ENCODE measurements at regions not wholly inside any gene's neighbourhood (a gene's known extent, or its start where the extent isn't known, plus 50 kb on each side); places are given as distances from the start of the nearest gene placed in this dataset.

DNA sequence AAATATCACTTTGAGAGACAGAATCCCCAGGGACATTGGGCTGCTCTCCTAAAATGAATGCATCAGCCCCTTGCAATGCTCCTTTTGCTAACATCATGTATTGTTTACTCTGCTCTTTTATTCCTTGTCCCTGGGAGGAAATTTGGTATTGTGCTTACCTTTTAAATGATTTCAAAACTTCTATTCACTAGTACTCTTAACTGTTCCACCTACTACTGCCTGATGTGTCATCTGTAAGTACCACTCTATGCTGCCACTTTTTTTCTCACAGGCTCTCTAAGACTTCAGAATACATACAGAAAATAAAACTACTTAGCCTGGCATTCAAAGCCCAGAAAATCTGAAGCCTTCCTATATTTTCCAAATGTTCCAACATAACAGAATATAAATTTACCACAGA, 667.2 kb downstream of the BRINP1 start:
- Histone ChIP-seq H3K9ac (ENCODE audit: low read length) (no peak overlapping the region), H3K4me3 (ENCODE audit: low read length) (no peak overlapping the region), H3K9me3 (ENCODE audit: control insufficient read depth, low read length) (no peaks in the 10 kb centered on the region), H3K36me3 (ENCODE audit: control insufficient read depth, insufficient read depth, low read length) (no peaks in the 10 kb centered on the region), H3K4me1 (ENCODE audit: control insufficient read depth, insufficient read depth, low read length) (no peaks in the 10 kb centered on the region), H3K27me3 (ENCODE audit: control insufficient read depth, insufficient read depth, low read length) (no peaks in the 10 kb centered on the region)

DNA sequence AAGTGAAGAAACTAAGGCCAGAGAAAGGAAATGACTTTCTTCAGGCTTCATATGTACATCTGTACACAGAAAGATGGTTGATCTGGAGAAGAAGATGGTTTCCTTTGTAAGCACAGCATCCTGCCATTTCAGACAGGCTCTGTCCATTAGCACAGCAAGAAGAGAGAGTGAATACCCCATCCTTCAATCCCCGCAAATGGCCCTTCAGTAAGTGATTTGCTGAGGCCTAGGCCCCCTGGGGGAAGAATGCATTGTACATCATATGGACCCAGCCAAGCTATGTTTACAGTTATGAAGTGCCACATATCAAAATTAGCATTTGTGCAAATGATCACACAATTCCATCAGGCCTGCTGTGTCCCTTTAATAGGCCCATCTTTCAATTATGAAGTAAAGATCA, 657.4 kb downstream of the BRINP1 start:
- no peak overlapping the region for H3K9ac ChIP-seq (ENCODE audit: low read length)
- H3K9me3 ChIP-seq (ENCODE audit: control insufficient read depth, low read length) = no peaks in the 10 kb centered on the region
- H3K4me3 ChIP-seq (ENCODE audit: low read length) = no peak overlapping the region
- H3K4me1 ChIP-seq (ENCODE audit: control insufficient read depth, insufficient read depth, low read length) = no peaks in the 10 kb centered on the region
- no peaks in the 10 kb centered on the region for H3K36me3 ChIP-seq (ENCODE audit: control insufficient read depth, insufficient read depth, low read length)
- H3K27me3 ChIP-seq (ENCODE audit: control insufficient read depth, insufficient read depth, low read length) = no peaks in the 10 kb centered on the region

DNA sequence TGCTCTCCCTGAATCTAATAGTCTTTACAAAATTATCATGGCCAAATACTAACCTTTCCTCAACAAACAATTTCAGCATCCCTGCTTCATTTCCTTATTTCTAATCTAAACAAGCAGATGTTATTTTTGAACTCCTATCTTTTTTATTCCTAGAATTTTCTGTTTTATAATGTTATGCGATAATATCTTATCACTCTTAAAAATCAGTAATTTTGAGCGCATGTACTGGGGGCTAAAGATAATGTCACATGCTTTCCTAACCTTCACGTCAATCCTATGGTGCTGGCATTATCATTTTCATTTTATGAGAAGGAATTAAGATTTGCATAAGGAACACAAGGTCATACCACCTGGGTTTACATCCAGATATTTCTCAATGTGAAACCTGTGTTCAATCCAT, 648.0 kb downstream of the BRINP1 start:
- H3K4me3 ChIP-seq (ENCODE audit: low read length) = no peak overlapping the region

DNA sequence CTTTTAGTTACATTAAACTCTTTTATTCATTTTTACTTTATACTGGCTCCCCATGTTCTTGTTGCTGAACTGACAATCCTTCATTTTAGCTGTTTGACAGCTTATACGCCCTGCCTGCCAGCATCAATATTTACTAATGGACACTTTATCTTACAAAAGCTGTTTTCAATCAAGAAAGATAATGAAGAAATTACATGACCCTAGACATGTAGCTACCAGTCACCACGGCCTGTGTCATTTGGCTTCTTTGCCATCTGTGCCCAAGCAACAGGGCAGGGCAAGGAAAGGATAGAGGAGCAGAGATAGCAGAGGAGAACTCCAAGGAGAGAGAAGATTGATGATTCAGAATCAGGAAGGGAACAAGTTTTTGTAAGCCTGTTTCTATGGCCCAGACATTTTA, 647.3 kb downstream of the BRINP1 start:
- Histone ChIP-seq H3K36me3 (ENCODE audit: control insufficient read depth, insufficient read depth, low read length) (no peaks in the 10 kb centered on the region), H3K4me1 (ENCODE audit: control insufficient read depth, insufficient read depth, low read length) (no peaks in the 10 kb centered on the region), H3K9ac (ENCODE audit: low read length) (no peak overlapping the region), H3K4me3 (ENCODE audit: low read length) (no peak overlapping the region), H3K27me3 (ENCODE audit: control insufficient read depth, insufficient read depth, low read length) (no peaks in the 10 kb centered on the region), H3K9me3 (ENCODE audit: control insufficient read depth, low read length) (no peaks in the 10 kb centered on the region)

More for the DNA sequence above, 648.0 kb downstream of the BRINP1 start:
- Histone ChIP-seq H3K9ac (ENCODE audit: low read length) (no peak overlapping the region), H3K27me3 (ENCODE audit: control insufficient read depth, insufficient read depth, low read length) (no peaks in the 10 kb centered on the region), H3K4me1 (ENCODE audit: control insufficient read depth, insufficient read depth, low read length) (no peaks in the 10 kb centered on the region), H3K36me3 (ENCODE audit: control insufficient read depth, insufficient read depth, low read length) (no peaks in the 10 kb centered on the region), H3K9me3 (ENCODE audit: control insufficient read depth, low read length) (no peaks in the 10 kb centered on the region)

DNA sequence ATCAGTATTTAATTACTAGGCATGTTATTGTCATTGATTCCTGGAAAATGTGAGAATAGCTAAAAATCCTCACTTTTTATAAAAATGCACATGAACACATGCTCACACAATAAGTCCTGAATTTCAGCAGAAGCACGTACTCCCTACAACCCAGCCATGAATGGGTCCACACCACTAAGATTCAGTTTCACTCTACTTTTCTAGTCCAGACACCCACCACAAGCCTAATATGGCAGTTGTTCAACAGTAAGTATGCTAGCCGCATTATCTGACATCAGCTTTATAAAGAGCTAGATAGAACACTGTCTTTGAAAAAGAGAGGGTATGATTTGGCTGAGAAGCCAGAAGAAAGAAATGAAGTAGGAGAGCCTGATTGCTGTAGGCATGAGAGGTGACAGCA, 639.3 kb downstream of the BRINP1 start:
- Histone ChIP-seq H3K4me1 (ENCODE audit: control insufficient read depth, insufficient read depth, low read length) (no peaks in the 10 kb centered on the region), H3K9me3 (ENCODE audit: control insufficient read depth, low read length) (no peaks in the 10 kb centered on the region), H3K27me3 (ENCODE audit: control insufficient read depth, insufficient read depth, low read length) (no peaks in the 10 kb centered on the region), H3K36me3 (ENCODE audit: control insufficient read depth, insufficient read depth, low read length) (no peaks in the 10 kb centered on the region), H3K4me3 (ENCODE audit: low read length) (no peak overlapping the region), H3K9ac (ENCODE audit: low read length) (no peak overlapping the region)

DNA sequence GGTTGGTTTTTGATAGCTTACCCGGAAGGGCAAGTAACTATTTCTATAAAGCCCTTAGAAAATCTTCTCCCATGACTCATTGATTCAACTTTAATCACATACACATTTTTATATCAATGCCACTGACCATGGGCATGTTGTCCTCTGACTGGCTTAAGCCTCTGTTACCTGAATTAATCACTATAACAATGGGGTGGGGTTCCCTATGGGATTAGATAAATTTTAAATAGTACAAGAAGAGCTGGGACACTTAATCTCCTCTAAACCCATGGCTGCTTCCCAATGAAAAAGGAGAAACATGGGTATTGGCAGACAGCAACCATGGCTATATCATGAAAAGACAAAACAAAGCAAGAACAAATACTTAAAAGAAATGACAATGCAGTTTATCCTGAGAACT, 636.2 kb downstream of the BRINP1 start:
- no peak overlapping the region for H3K9ac ChIP-seq (ENCODE audit: low read length)
- H3K36me3 ChIP-seq (ENCODE audit: control insufficient read depth, insufficient read depth, low read length) = no peaks in the 10 kb centered on the region
- no peak overlapping the region for H3K4me3 ChIP-seq (ENCODE audit: low read length)
- H3K4me1 ChIP-seq (ENCODE audit: control insufficient read depth, insufficient read depth, low read length) = no peaks in the 10 kb centered on the region
- H3K27me3 ChIP-seq (ENCODE audit: control insufficient read depth, insufficient read depth, low read length) = no peaks in the 10 kb centered on the region
- no peaks in the 10 kb centered on the region for H3K9me3 ChIP-seq (ENCODE audit: control insufficient read depth, low read length)

DNA sequence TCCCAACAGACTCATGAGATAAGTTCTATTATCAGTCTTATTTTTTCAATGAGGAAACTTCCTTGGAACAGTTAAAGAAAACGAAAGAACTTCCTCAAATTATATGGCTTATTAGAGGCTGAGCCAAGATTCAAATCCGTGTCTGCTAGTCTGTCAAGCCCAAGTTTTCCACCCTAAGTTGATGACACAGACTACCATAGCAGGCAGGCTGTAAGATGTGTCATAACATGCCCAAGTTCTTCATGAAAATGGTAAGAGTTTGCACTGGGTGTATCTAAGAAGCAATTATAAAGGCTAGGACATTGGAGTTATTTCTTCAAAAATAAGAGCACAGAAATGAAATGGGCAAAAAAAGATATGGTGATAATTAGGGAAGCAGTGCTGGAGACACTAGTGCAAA, 634.5 kb downstream of the BRINP1 start:
- Histone ChIP-seq H3K27me3 (ENCODE audit: control insufficient read depth, insufficient read depth, low read length) (no peaks in the 10 kb centered on the region), H3K9me3 (ENCODE audit: control insufficient read depth, low read length) (no peaks in the 10 kb centered on the region), H3K4me1 (ENCODE audit: control insufficient read depth, insufficient read depth, low read length) (no peaks in the 10 kb centered on the region), H3K9ac (ENCODE audit: low read length) (no peak overlapping the region), H3K36me3 (ENCODE audit: control insufficient read depth, insufficient read depth, low read length) (no peaks in the 10 kb centered on the region), H3K4me3 (ENCODE audit: low read length) (no peak overlapping the region)

DNA sequence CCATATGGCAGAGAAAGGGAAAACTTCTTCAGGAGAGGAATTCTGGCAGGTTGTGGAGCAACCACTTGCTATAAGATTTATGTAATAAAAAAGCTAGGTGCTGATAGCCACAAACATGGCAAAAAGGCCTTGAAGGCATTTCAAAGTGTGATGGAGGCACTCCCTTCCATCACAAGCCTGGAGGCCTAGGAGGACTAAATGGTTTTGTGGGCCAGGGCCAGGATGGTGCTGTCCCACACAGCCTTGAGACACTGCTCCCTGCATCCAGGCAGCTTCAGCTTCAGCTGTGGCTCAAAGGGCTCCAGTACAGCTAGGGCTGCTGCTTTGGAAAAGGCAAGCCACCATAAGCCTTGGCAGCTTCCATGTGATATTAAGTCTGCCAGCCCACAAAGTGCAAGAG, 632.8 kb downstream of the BRINP1 start:
- H3K9me3 ChIP-seq (ENCODE audit: control insufficient read depth, low read length) = no peaks in the 10 kb centered on the region
- H3K9ac ChIP-seq (ENCODE audit: low read length) = no peak overlapping the region
- no peaks in the 10 kb centered on the region for H3K36me3 ChIP-seq (ENCODE audit: control insufficient read depth, insufficient read depth, low read length)
- no peaks in the 10 kb centered on the region for H3K27me3 ChIP-seq (ENCODE audit: control insufficient read depth, insufficient read depth, low read length)
- no peaks in the 10 kb centered on the region for H3K4me1 ChIP-seq (ENCODE audit: control insufficient read depth, insufficient read depth, low read length)
- no peak overlapping the region for H3K4me3 ChIP-seq (ENCODE audit: low read length)

DNA sequence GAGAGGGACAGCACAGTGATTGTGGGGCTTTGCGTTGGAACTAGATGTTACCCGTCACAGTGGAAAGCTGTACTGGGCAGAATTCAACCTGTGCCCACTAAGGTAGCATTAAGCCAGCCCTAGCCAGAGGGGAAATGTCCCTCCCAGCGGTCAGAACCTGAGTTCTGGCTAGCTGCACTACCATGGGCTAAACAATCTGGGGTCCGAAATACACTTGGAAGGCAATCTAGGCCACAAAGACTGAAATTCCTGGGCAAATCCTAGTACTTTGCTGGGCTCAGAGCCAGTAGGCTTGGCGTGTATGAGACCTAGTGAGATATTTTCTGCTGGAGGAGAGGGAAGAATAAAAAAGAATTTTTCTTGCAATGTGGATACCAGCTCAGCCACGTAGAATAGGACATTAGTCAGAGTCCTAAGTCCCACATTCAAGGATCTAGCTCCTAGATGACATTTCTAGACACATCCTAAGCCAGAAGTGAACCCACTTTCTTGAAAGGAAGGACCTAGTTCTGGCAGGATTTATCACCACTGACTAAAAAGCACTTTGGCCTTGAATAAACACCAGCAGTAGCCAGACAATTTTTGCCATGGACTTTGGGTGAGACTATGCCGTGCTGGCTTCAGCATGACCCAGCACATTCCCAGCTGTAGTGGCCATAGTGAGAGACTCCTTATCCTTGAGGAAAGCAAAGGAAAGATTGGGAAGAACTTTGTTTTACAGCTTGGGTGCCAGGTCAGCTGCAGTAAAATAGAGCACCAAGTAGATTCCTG, 618.0 kb downstream of the BRINP1 start:
- Histone ChIP-seq H3K4me1 (ENCODE audit: control insufficient read depth, insufficient read depth, low read length) (no peaks in the 10 kb centered on the region), H3K9ac (ENCODE audit: low read length) (no peak overlapping the region), H3K9me3 (ENCODE audit: control insufficient read depth, low read length) (no peaks in the 10 kb centered on the region), H3K27me3 (ENCODE audit: control insufficient read depth, insufficient read depth, low read length) (no peaks in the 10 kb centered on the region), H3K36me3 (ENCODE audit: control insufficient read depth, insufficient read depth, low read length) (no peaks in the 10 kb centered on the region), H3K4me3 (ENCODE audit: low read length) (no peak overlapping the region)

DNA sequence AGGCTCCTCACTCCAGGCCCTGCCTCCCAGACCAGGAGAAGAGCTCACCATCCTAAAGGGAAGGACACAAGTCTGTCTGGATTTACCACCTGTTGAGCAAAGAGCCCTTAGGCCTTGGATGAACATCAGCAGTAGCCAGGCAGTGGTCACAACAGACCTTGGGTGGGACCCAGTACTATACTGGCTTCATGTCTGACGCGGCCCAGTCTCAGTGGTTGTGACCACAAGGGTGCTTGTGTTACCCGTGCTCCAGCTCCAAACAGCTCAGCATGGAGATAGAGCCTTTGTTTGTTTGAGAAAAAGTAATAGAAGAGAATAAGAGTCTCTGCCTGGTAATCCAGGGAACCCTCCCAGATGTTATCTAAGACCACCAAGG, 617.4 kb downstream of the BRINP1 start:
- H3K9ac ChIP-seq (ENCODE audit: low read length) = no peak overlapping the region
- no peak overlapping the region for H3K4me3 ChIP-seq (ENCODE audit: low read length)
- H3K4me1 ChIP-seq (ENCODE audit: control insufficient read depth, insufficient read depth, low read length) = no peaks in the 10 kb centered on the region
- no peaks in the 10 kb centered on the region for H3K27me3 ChIP-seq (ENCODE audit: control insufficient read depth, insufficient read depth, low read length)
- H3K9me3 ChIP-seq (ENCODE audit: control insufficient read depth, low read length) = no peaks in the 10 kb centered on the region
- H3K36me3 ChIP-seq (ENCODE audit: control insufficient read depth, insufficient read depth, low read length) = no peaks in the 10 kb centered on the region

DNA sequence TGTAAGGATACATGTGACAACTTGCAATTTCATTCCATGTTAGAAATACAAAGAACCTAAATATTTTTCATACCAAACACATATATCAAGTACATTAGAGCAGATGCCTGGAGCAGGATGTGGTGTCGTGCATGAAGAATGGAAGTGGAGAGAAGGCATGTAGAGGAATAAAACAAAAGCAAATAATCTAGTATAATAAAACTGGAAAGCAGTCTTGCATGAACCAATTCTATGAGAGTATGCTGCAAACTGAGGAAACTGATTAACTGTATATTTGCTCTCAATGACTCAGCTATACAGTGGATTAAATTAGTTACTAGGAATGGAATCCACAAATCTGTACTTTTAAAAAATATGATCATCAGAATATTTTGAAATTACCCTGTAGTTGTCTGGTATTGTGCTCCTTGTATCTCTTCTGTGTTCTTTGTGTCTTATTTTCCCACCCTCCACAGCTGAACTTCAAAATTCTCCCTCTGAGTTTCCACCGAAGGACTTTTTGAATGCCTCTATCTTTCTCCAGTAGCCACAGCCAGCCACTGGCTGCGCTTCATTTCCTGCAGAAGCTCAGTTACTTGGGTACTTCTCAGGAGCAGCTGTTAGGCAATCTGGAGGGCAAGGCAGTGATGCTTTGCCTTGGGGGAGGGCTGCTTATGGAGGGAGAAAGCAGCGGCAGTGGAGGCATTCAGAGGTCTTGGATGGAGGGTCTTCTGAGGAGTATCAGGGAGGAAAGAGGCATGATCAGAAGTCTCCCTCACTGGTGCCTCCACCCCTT, 608.0 kb downstream of the BRINP1 start:
- Histone ChIP-seq H3K4me1 (ENCODE audit: control insufficient read depth, insufficient read depth, low read length) (no peaks in the 10 kb centered on the region), H3K36me3 (ENCODE audit: control insufficient read depth, insufficient read depth, low read length) (no peaks in the 10 kb centered on the region), H3K27me3 (ENCODE audit: control insufficient read depth, insufficient read depth, low read length) (no peaks in the 10 kb centered on the region), H3K9ac (ENCODE audit: low read length) (no peak overlapping the region), H3K9me3 (ENCODE audit: control insufficient read depth, low read length) (no peaks in the 10 kb centered on the region), H3K4me3 (ENCODE audit: low read length) (no peak overlapping the region)

DNA sequence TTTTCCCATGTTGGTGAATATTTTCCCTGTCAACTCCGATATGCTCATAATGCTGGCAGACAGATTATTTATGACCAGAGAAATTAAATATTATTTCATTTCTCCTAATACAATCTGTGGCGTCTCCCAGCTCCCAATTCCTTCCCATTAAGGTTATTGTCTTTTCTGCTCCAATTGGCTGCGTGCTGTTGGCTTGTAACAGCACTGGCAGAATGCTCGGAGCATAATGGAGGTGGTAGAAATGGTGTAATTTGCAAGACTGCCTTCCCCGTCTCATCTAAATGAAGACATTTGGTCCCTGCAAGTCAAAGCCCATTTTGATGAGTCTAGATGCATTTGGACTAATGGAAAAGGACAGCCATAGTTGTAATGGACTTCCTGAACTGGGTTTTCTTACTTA, 601.7 kb downstream of the BRINP1 start:
- H3K36me3 ChIP-seq (ENCODE audit: control insufficient read depth, insufficient read depth, low read length) = no peaks in the 10 kb centered on the region
- H3K4me3 ChIP-seq (ENCODE audit: low read length) = no peak overlapping the region
- no peaks in the 10 kb centered on the region for H3K4me1 ChIP-seq (ENCODE audit: control insufficient read depth, insufficient read depth, low read length)
- H3K9ac ChIP-seq (ENCODE audit: low read length) = no peak overlapping the region
- H3K27me3 ChIP-seq (ENCODE audit: control insufficient read depth, insufficient read depth, low read length) = no peaks in the 10 kb centered on the region
- no peaks in the 10 kb centered on the region for H3K9me3 ChIP-seq (ENCODE audit: control insufficient read depth, low read length)

All from mucosa of stomach (tissue), 1 donor.